ENCODE measurements at regions not wholly inside any gene's neighbourhood (a gene's known extent, or its start where the extent isn't known, plus 50 kb on each side); places are given as distances from the start of the nearest gene placed in this dataset.

- TF ChIP-seq, protein P1, sequence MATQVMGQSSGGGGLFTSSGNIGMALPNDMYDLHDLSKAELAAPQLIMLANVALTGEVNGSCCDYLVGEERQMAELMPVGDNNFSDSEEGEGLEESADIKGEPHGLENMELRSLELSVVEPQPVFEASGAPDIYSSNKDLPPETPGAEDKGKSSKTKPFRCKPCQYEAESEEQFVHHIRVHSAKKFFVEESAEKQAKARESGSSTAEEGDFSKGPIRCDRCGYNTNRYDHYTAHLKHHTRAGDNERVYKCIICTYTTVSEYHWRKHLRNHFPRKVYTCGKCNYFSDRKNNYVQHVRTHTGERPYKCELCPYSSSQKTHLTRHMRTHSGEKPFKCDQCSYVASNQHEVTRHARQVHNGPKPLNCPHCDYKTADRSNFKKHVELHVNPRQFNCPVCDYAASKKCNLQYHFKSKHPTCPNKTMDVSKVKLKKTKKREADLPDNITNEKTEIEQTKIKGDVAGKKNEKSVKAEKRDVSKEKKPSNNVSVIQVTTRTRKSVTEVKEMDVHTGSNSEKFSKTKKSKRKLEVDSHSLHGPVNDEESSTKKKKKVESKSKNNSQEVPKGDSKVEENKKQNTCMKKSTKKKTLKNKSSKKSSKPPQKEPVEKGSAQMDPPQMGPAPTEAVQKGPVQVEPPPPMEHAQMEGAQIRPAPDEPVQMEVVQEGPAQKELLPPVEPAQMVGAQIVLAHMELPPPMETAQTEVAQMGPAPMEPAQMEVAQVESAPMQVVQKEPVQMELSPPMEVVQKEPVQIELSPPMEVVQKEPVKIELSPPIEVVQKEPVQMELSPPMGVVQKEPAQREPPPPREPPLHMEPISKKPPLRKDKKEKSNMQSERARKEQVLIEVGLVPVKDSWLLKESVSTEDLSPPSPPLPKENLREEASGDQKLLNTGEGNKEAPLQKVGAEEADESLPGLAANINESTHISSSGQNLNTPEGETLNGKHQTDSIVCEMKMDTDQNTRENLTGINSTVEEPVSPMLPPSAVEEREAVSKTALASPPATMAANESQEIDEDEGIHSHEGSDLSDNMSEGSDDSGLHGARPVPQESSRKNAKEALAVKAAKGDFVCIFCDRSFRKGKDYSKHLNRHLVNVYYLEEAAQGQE (IDR thresholded peaks at IDR 0.05; ENCODE audit: borderline replicate concordance) = no peak
- no peak for TF ChIP-seq SMC3 (conservative IDR thresholded peaks at IDR 0.05; ENCODE audit: poor library complexity)
- no peak for TF ChIP-seq CTCF (IDR thresholded peaks at IDR 0.05; ENCODE audit: poor library complexity, severe bottlenecking)
- TF ChIP-seq EZH2 (IDR thresholded peaks at IDR 0.05; ENCODE audit: borderline replicate concordance, insufficient read depth, low read length, poor library complexity, severe bottlenecking) = no peak
- TF ChIP-seq POLR2AphosphoS5 (IDR thresholded peaks at IDR 0.05) = no peak
- no peak for TF ChIP-seq TAF1 (IDR thresholded peaks at IDR 0.05; ENCODE audit: low read depth)
- TF ChIP-seq EP300 (conservative IDR thresholded peaks at IDR 0.05; ENCODE audit: poor library complexity, severe bottlenecking) = no peak
- no peak for TF ChIP-seq MXI1 (conservative IDR thresholded peaks at IDR 0.05; ENCODE audit: poor library complexity, severe bottlenecking)
Observed at GRCh38 chrX:82232679-82233078, 1030.8 kb downstream of the SH3BGRL start.
